ENCODE measurements at regions not wholly inside any gene's neighbourhood (a gene's known extent, or its start where the extent isn't known, plus 50 kb on each side); places are given as distances from the start of the nearest gene placed in this dataset.

- no peak for DNase-seq (ENCODE audit: low read depth)
- no peak for TF ChIP-seq CTCF (IDR thresholded peaks at IDR 0.05; ENCODE audit: insufficient read depth, low read depth, low read length, missing control alignments)
- H3K4me3 ChIP-seq (ENCODE audit: low read length), result no peak overlapping the region
Observed at GRCh38 chr6:1013656-1014430, 298.1 kb upstream of the FOXQ1 start.

GRCh38 chr6:1009103-1009502, 302.8 kb upstream of the FOXQ1 start:
- TF ChIP-seq CTCF (IDR thresholded peaks at IDR 0.05; ENCODE audit: insufficient read depth, low read depth, low read length, missing control alignments), result no peak
- no peak for DNase-seq (ENCODE audit: low read depth)
- H3K4me3 ChIP-seq (ENCODE audit: low read length), result no peak overlapping the region

GRCh38 chr6:1007159-1007558, 304.7 kb upstream of the FOXQ1 start:
- DNase-seq (ENCODE audit: low read depth), result no peak
- H3K4me3 ChIP-seq (ENCODE audit: low read length), result no peak overlapping the region
- TF ChIP-seq CTCF (IDR thresholded peaks at IDR 0.05; ENCODE audit: insufficient read depth, low read depth, low read length, missing control alignments), result no peak

- TF ChIP-seq CTCF (IDR thresholded peaks at IDR 0.05; ENCODE audit: insufficient read depth, low read depth, low read length, missing control alignments), result no peak
- no peak overlapping the region for H3K4me3 ChIP-seq (ENCODE audit: low read length)
- peak; percentile 22 for DNase-seq (ENCODE audit: low read depth)
Observed at GRCh38 chr6:1004885-1005630, 306.8 kb upstream of the FOXQ1 start.

GRCh38 chr6:1003394-1004160, 308.3 kb upstream of the FOXQ1 start:
- H3K4me3 ChIP-seq (ENCODE audit: low read length), result no peak overlapping the region
- no peak for DNase-seq (ENCODE audit: low read depth)
- TF ChIP-seq CTCF (IDR thresholded peaks at IDR 0.05; ENCODE audit: insufficient read depth, low read depth, low read length, missing control alignments), result no peak

- DNase-seq (ENCODE audit: low read depth), result no peak
- H3K4me3 ChIP-seq (ENCODE audit: low read length), result no peak overlapping the region
- TF ChIP-seq CTCF (IDR thresholded peaks at IDR 0.05; ENCODE audit: insufficient read depth, low read depth, low read length, missing control alignments), result no peak
Observed at GRCh38 chr6:1002989-1003388, 308.9 kb upstream of the FOXQ1 start.
